ENCODE measurements at regions not wholly inside any gene's neighbourhood (a gene's known extent, or its start where the extent isn't known, plus 50 kb on each side); places are given as distances from the start of the nearest gene placed in this dataset.

GRCh38 chr10:6871128-6871527, 291.1 kb upstream of the PRKCQ start:
- no peak for TF ChIP-seq POLR2A (IDR thresholded peaks at IDR 0.05)
- TF ChIP-seq CTCF (IDR thresholded peaks at IDR 0.05): no peak
- no peak for TF ChIP-seq EP300 (IDR thresholded peaks at IDR 0.05)
